Activated CD4-positive, alpha-beta memory T cell treated with anti-CD3 and anti-CD28 coated beads, Interleukin-2, amount 10 ng/mL, durations not matched to agents 7 days and 5 days (primary cell): ENCODE measurements at regions not wholly inside any gene's neighbourhood (a gene's known extent, or its start where the extent isn't known, plus 50 kb on each side); places are given as distances from the start of the nearest gene placed in this dataset.

Experiments used
- CTCF ChIA-PET: fragments of 350-600 bp; sonication (Branson Sonifier 250); formaldehyde crosslinking; loops from one replicate; lab custom pipeline; 2021; ENCODE audit warnings: antibody characterized with exemption, inconsistent platforms; lab: Charles Lee
- POLR2A ChIA-PET: fragments of 350-600 bp; sonication (Branson Sonifier 250); formaldehyde crosslinking; loops from one replicate; lab custom pipeline; 2021; ENCODE audit warnings: antibody characterized with exemption; lab: Charles Lee
- DNase-seq: peaks from one replicate; pipeline ENCODE4 v3.0.0-alpha.2; 2020
- H3K27ac Mint-ChIP-seq: one replicate; pipeline ENCODE4 v1.8.0; 2021; ENCODE audit warnings: mild to moderate bottlenecking, mixed read lengths
- H3K27me3 Mint-ChIP-seq: one replicate; pipeline ENCODE4 v1.8.0; 2021; ENCODE audit warnings: mixed read lengths
- H3K36me3 Mint-ChIP-seq: one replicate; pipeline ENCODE4 v1.8.0; 2021; ENCODE audit warnings: low read depth, mixed read lengths
- H3K4me1 Mint-ChIP-seq: one replicate; pipeline ENCODE4 v1.8.0; 2021; ENCODE audit warnings: mixed read lengths
- H3K4me3 Mint-ChIP-seq: one replicate; pipeline ENCODE4 v1.8.0; 2021; ENCODE audit warnings: mild to moderate bottlenecking, mixed read lengths
- H3K9me3 Mint-ChIP-seq: one replicate; pipeline ENCODE4 v1.8.0; 2021; ENCODE audit warnings: mixed read lengths

- Mint-ChIP-seq H3K4me3 (no peak overlapping the region), H3K9me3 (peaks cover 3% of the 10 kb centered on the region), H3K27ac (no peak overlapping the region), H3K4me1 (no peaks in the 10 kb centered on the region), H3K36me3 (no peaks in the 10 kb centered on the region), H3K27me3 (no peaks in the 10 kb centered on the region)
- DNase-seq, result no peak
- CTCF ChIA-PET, result no interaction called here
- POLR2A ChIA-PET, result no interaction called here
Measured at GRCh38 chr2:188894979-188895378, 79.2 kb upstream of the COL3A1 start.

- Mint-ChIP-seq H3K27ac (no peak overlapping the region), H3K9me3 (peaks cover 1% of the 10 kb centered on the region), H3K27me3 (no peaks in the 10 kb centered on the region), H3K4me3 (no peak overlapping the region), H3K36me3 (no peaks in the 10 kb centered on the region), H3K4me1 (no peaks in the 10 kb centered on the region)
- DNase-seq, result no peak
- ChIA-PET POLR2A (no interaction called here), CTCF (no interaction called here)
Measured at GRCh38 chr2:188897096-188897495, 77.1 kb upstream of the COL3A1 start.

GRCh38 chr2:188898261-188898660 is 75.9 kb upstream of the COL3A1 start:
- Mint-ChIP-seq H3K27me3 (no peaks in the 10 kb centered on the region), H3K4me3 (no peak overlapping the region), H3K36me3 (no peaks in the 10 kb centered on the region), H3K9me3 (no peaks in the 10 kb centered on the region), H3K4me1 (no peaks in the 10 kb centered on the region), H3K27ac (no peak overlapping the region)
- no peak for DNase-seq
- POLR2A ChIA-PET, result no interaction called here
- CTCF ChIA-PET, result no interaction called here

GRCh38 chr2:188902901-188903491 is 71.2 kb upstream of the COL3A1 start:
- no peak overlapping the region for H3K4me3 Mint-ChIP-seq
- CTCF ChIA-PET, result no interaction called here
- no peaks in the 10 kb centered on the region for H3K4me1 Mint-ChIP-seq
- H3K27me3 Mint-ChIP-seq, result no peaks in the 10 kb centered on the region
- no peaks in the 10 kb centered on the region for H3K36me3 Mint-ChIP-seq
- no peak for DNase-seq
- H3K27ac Mint-ChIP-seq, result no peak overlapping the region
- POLR2A ChIA-PET, result no interaction called here
- no peaks in the 10 kb centered on the region for H3K9me3 Mint-ChIP-seq

GRCh38 chr2:188903740-188904139 is 70.4 kb upstream of the COL3A1 start:
- no peaks in the 10 kb centered on the region for H3K4me1 Mint-ChIP-seq
- H3K27me3 Mint-ChIP-seq, result no peaks in the 10 kb centered on the region
- no peak overlapping the region for H3K4me3 Mint-ChIP-seq
- DNase-seq, result no peak
- no peak overlapping the region for H3K27ac Mint-ChIP-seq
- H3K9me3 Mint-ChIP-seq, result no peaks in the 10 kb centered on the region
- POLR2A ChIA-PET, result no interaction called here
- no peaks in the 10 kb centered on the region for H3K36me3 Mint-ChIP-seq
- CTCF ChIA-PET, result no interaction called here

- CTCF ChIA-PET, result no interaction called here
- Mint-ChIP-seq H3K9me3 (no peaks in the 10 kb centered on the region), H3K36me3 (no peaks in the 10 kb centered on the region), H3K4me1 (no peaks in the 10 kb centered on the region), H3K27me3 (no peaks in the 10 kb centered on the region), H3K4me3 (no peak overlapping the region), H3K27ac (no peak overlapping the region)
- POLR2A ChIA-PET, result no interaction called here
- DNase-seq, result no peak
Measured at GRCh38 chr2:188909036-188909435, 65.1 kb upstream of the COL3A1 start.

GRCh38 chr2:188916736-188917135 is 57.4 kb upstream of the COL3A1 start:
- no peaks in the 10 kb centered on the region for H3K9me3 Mint-ChIP-seq
- ChIA-PET CTCF (no interaction called here), POLR2A (no interaction called here)
- no peaks in the 10 kb centered on the region for H3K36me3 Mint-ChIP-seq
- H3K4me3 Mint-ChIP-seq, result no peak overlapping the region
- H3K27me3 Mint-ChIP-seq, result no peaks in the 10 kb centered on the region
- H3K4me1 Mint-ChIP-seq, result no peaks in the 10 kb centered on the region
- DNase-seq, result no peak
- no peak overlapping the region for H3K27ac Mint-ChIP-seq

GRCh38 chr2:188917632-188918031 is 56.5 kb upstream of the COL3A1 start:
- Mint-ChIP-seq H3K4me3 (no peak overlapping the region), H3K9me3 (no peaks in the 10 kb centered on the region), H3K4me1 (no peaks in the 10 kb centered on the region), H3K27ac (no peak overlapping the region), H3K36me3 (no peaks in the 10 kb centered on the region), H3K27me3 (no peaks in the 10 kb centered on the region)
- POLR2A ChIA-PET, result no interaction called here
- CTCF ChIA-PET, result no interaction called here
- no peak for DNase-seq

- POLR2A ChIA-PET, result no interaction called here
- Mint-ChIP-seq H3K36me3 (no peaks in the 10 kb centered on the region), H3K9me3 (no peaks in the 10 kb centered on the region), H3K4me3 (no peak overlapping the region), H3K27me3 (no peaks in the 10 kb centered on the region), H3K27ac (no peak overlapping the region), H3K4me1 (no peaks in the 10 kb centered on the region)
- no peak for DNase-seq
- CTCF ChIA-PET, result no interaction called here
Measured at GRCh38 chr2:188919824-188920223, 54.3 kb upstream of the COL3A1 start.

- ChIA-PET POLR2A (no interaction called here), CTCF (no interaction called here)
- H3K27me3 Mint-ChIP-seq, result no peaks in the 10 kb centered on the region
- no peak overlapping the region for H3K4me3 Mint-ChIP-seq
- H3K9me3 Mint-ChIP-seq, result no peaks in the 10 kb centered on the region
- no peaks in the 10 kb centered on the region for H3K4me1 Mint-ChIP-seq
- H3K27ac Mint-ChIP-seq, result no peak overlapping the region
- H3K36me3 Mint-ChIP-seq, result no peaks in the 10 kb centered on the region
- DNase-seq, result no peak
Measured at GRCh38 chr2:188922191-188922590, 52.0 kb upstream of the COL3A1 start.
